GM12878 (cell line): ENCODE measurements at regions not wholly inside any gene's neighbourhood (a gene's known extent, or its start where the extent isn't known, plus 50 kb on each side); places are given as distances from the start of the nearest gene placed in this dataset.

Source experiments
- ATAC-seq: fragments of 200-7000 bp; cut with Tn5 transposase; 3 replicates; pipeline ENCODE4 v1.9.1; 2020; ENCODE audit warnings: mild to moderate bottlenecking, moderate library complexity
- BruUV-seq: library from RNA; stranded (reverse); fragments of 400-500 nt; replicated peaks from 2 replicates; lab custom pipeline; 2021; lab: Mats Ljungman, UMichigan
- CTCF ChIA-PET: fragments of 300-600 bp; sonication (Branson Sonifier 250); formaldehyde crosslinking; extraction: SDS; loops from one replicate; lab custom pipeline; 2021; ENCODE audit warnings: inconsistent platforms; lab: Yijun Ruan, JAX
- POLR2A ChIA-PET: fragments of 350-600 bp; formaldehyde crosslinking; extraction: SDS; loops from one replicate; lab custom pipeline; 2021; ENCODE audit warnings: inconsistent platforms; lab: Charles Lee
- RAD21 ChIA-PET: fragments of 300-600 bp; sonication (Branson Sonifier 250); formaldehyde crosslinking; loops from one replicate; lab custom pipeline; 2023; ENCODE audit warnings: antibody characterized with exemption; ENCODE audit not compliant: unreplicated experiment; lab: Charles Lee
- SMC1A ChIA-PET: fragments of 300-600 bp; sonication (Branson Sonifier 250); formaldehyde crosslinking; loops from one replicate; lab custom pipeline; 2023; ENCODE audit not compliant: unreplicated experiment, uncharacterized antibody; lab: Charles Lee
- DNase-seq: peaks from one replicate; pipeline ENCODE4 v3.0.0-alpha.2; 2011; ENCODE audit warnings: low read depth, low spot score
- FAIRE-seq: peaks from 3 replicates; lab custom pipeline; 2011; peaks lifted over from hg19 to GRCh38; lab: Jason Lieb, UNC
- H2AFZ ChIP-seq: 2 replicates; pipeline ENCODE4 v1.6.0; 2011; ENCODE audit warnings: low read depth, low read length, control low read depth; ENCODE audit not compliant: control insufficient read depth
- H3K27ac ChIP-seq: 2 replicates; pipeline ENCODE4 v1.5.1; 2011; ENCODE audit warnings: control low read depth; ENCODE audit not compliant: control insufficient read depth, insufficient read depth
- H3K27me3 ChIP-seq, 2 experiments: replicated peaks in 1 of 2; 2 replicates each; pipeline versions ENCODE4 v1.6.0 to v1.6.1; 2011; ENCODE audit warnings: low read length in 1 of 2; ENCODE audit not compliant: control insufficient read depth in 2 of 2, insufficient read depth in 2 of 2
- H3K36me3 ChIP-seq, 2 experiments: 2 replicates each; pipeline ENCODE4 v1.5.1; 2011; ENCODE audit warnings: low read length in 1 of 2; ENCODE audit not compliant: control insufficient read depth in 2 of 2, insufficient read depth in 2 of 2
- H3K4me1 ChIP-seq: 2 replicates; pipeline ENCODE4 v1.6.1; 2011; ENCODE audit warnings: mild to moderate bottlenecking, low read length, moderate library complexity, mixed read lengths; ENCODE audit not compliant: control insufficient read depth, insufficient read depth
- H3K4me2 ChIP-seq: 2 replicates; pipeline ENCODE4 v1.6.0; 2011; ENCODE audit warnings: control low read depth; ENCODE audit not compliant: control insufficient read depth, insufficient read depth
- H3K4me3 ChIP-seq: fragments of 200-600 bp; sonication (generic); 2 replicates; pipeline ENCODE4 v1.5.1; 2016
- H3K79me2 ChIP-seq: 2 replicates; pipeline ENCODE4 v1.6.0; 2011; ENCODE audit warnings: low read length; ENCODE audit not compliant: control insufficient read depth, insufficient read depth
- H3K9ac ChIP-seq: 2 replicates; pipeline ENCODE4 v1.8.0; 2011; ENCODE audit warnings: low read length, control low read depth, mixed read lengths; ENCODE audit not compliant: control insufficient read depth, insufficient read depth
- H3K9me3 ChIP-seq: replicated peaks from 3 replicates; pipeline ENCODE4 v1.5.1; 2011; ENCODE audit warnings: mild to moderate bottlenecking, low read length; ENCODE audit not compliant: control insufficient read depth, insufficient read depth
- H4K20me1 ChIP-seq: 2 replicates; pipeline ENCODE4 v1.6.0; 2011; ENCODE audit not compliant: control insufficient read depth, insufficient read depth
- BRCA1 ChIP-seq: IDR thresholded peaks from 2 replicates; pipeline ENCODE4 v1.6.1; 2011; ENCODE audit warnings: low read depth, low read length, improper control_type of control experiment
- CBFB ChIP-seq: IDR thresholded peaks from 2 replicates; pipeline ENCODE4 v1.6.1; 2016; ENCODE audit warnings: antibody characterized with exemption, low read depth
- CBX3 ChIP-seq: fragments of 200-600 bp; sonication (generic); IDR thresholded peaks from 2 replicates; pipeline ENCODE4 v1.6.1; 2016; ENCODE audit warnings: low read depth, borderline replicate concordance
- EGR1 ChIP-seq, 2 experiments: IDR thresholded peaks; 1 replicate in 1 of 2; 2 replicates in 1 of 2; pipeline ENCODE4 v1.6.1; 2011 to 2012; ENCODE audit warnings: low read depth in 2 of 2, low read length in 2 of 2, borderline replicate concordance in 1 of 2, mild to moderate bottlenecking in 1 of 2, moderate library complexity in 1 of 2
- ELK1 ChIP-seq: IDR thresholded peaks from 2 replicates; pipeline ENCODE4 v1.6.1; 2012; ENCODE audit warnings: low read depth, low read length, improper control_type of control experiment
- HCFC1 ChIP-seq: fragments of 150-350 bp; IDR thresholded peaks from 2 replicates; pipeline ENCODE4 v1.6.1; 2014; ENCODE audit warnings: low read length
- NR2F1 ChIP-seq: fragments of 450-650 bp; conservative IDR thresholded peaks from 2 replicates; pipeline ENCODE4 v1.6.1; 2017; ENCODE audit warnings: mild to moderate bottlenecking
- NRF1 ChIP-seq: conservative IDR thresholded peaks from 2 replicates; pipeline ENCODE4 v1.6.1; 2011; ENCODE audit warnings: mild to moderate bottlenecking, low read depth, low read length, improper control_type of control experiment
- POU2F2 ChIP-seq: IDR thresholded peaks from 3 replicates; pipeline ENCODE4 v1.6.1; 2011; ENCODE audit warnings: low read depth, mild to moderate bottlenecking, low read length, borderline replicate concordance
- SREBF1 ChIP-seq: IDR thresholded peaks from 2 replicates; pipeline ENCODE4 v1.6.1; 2012; ENCODE audit warnings: mild to moderate bottlenecking, low read length
- SUPT20H ChIP-seq: IDR thresholded peaks from 2 replicates; pipeline ENCODE4 v1.6.1; 2011; ENCODE audit warnings: low read depth, mild to moderate bottlenecking, low read length, moderate library complexity, borderline replicate concordance; ENCODE audit not compliant: control insufficient read depth
- TCF3 ChIP-seq: IDR thresholded peaks from 2 replicates; pipeline ENCODE4 v1.6.1; 2012; ENCODE audit warnings: low read depth, mild to moderate bottlenecking, low read length, borderline replicate concordance; ENCODE audit not compliant: insufficient read depth
- USF2 ChIP-seq: IDR thresholded peaks from 2 replicates; pipeline ENCODE4 v1.6.1; 2011; ENCODE audit warnings: low read depth, low read length, improper control_type of control experiment, borderline replicate concordance
- WRNIP1 ChIP-seq: IDR thresholded peaks from 2 replicates; pipeline ENCODE4 v1.6.1; 2011; ENCODE audit warnings: low read depth, low read length, improper control_type of control experiment, borderline replicate concordance
- ZBTB33 ChIP-seq: fragments of 450-650 bp; IDR thresholded peaks from 2 replicates; pipeline ENCODE4 v1.6.1; 2017; ENCODE audit warnings: mild to moderate bottlenecking
- ZNF217 ChIP-seq: fragments of 450-650 bp; IDR thresholded peaks from 2 replicates; pipeline ENCODE4 v1.6.1; 2017; ENCODE audit warnings: antibody characterized with exemption, mild to moderate bottlenecking
- WGBS: methylation state at CpG from one replicate; pipeline ENCODE4 v1.1.6; 2016; ENCODE audit warnings: low lambda C conversion rate; ENCODE audit not compliant: insufficient replicate concordance, insufficient coverage; ENCODE audit errors: missing lambda C conversion rate; 5-methylcytosine and 5-hydroxymethylcytosine counted together
- in situ Hi-C: fragments of 300-500 bp; cut with MboI; formaldehyde crosslinking; loops from 9 replicates; pipeline ENCODE4 v1.14.3; 2018; ENCODE audit warnings: mixed read lengths
- intact Hi-C: fragments of 100-400 bp; cut with micrococcal nuclease; formaldehyde crosslinking; loops from one replicate; pipeline ENCODE4 v1.14.2; 2022; ENCODE audit not compliant: unreplicated experiment
- TF ChIP-seq, protein P1 (sequence below): fragments of 450-650 bp; IDR thresholded peaks from 2 replicates; pipeline ENCODE4 v1.6.1; 2016; ENCODE audit warnings: mild to moderate bottlenecking
- TF ChIP-seq, protein P2 (sequence below): fragments of 450-650 bp; IDR thresholded peaks from 2 replicates; pipeline ENCODE4 v1.6.1; 2018; ENCODE audit warnings: borderline replicate concordance, mild to moderate bottlenecking; ENCODE audit not compliant: partially characterized antibody

- WGBS: 57% methylated on average over 5 of the region's 5 CpGs
- ChIA-PET SMC1A (no interaction called here), RAD21 (no interaction called here), CTCF (no interaction called here), POLR2A (interaction anchor here (0.6 kb wide), 2 partner anchors 229 to 411 kb away, joined by 5 to 7 read pairs; no protein-coding TSS in a partner anchor)
- Histone ChIP-seq H3K27ac (no peak overlapping the region), H3K79me2 (no peaks in the 10 kb centered on the region), H3K4me3 (no peak overlapping the region), H3K4me2 (no peak overlapping the region), H2AFZ (no peak overlapping the region), H3K9ac (no peak overlapping the region), H3K27me3 (no peaks in the 10 kb centered on the region; a peak in 3 of 4 replicates), H4K20me1 (no peaks in the 10 kb centered on the region), H3K9me3 (no peaks in the 10 kb centered on the region), H3K36me3 (no peaks in the 10 kb centered on the region), H3K4me1 (no peaks in the 10 kb centered on the region)
- no peak for FAIRE-seq
- in situ Hi-C loops: no loop called here
- no TSS peak for BruUV-seq
- no peak for ATAC-seq
- intact Hi-C loops: no loop called here
- no peak for DNase-seq
- no peak for TF ChIP-seq TCF3
- TF ChIP-seq, protein P1, sequence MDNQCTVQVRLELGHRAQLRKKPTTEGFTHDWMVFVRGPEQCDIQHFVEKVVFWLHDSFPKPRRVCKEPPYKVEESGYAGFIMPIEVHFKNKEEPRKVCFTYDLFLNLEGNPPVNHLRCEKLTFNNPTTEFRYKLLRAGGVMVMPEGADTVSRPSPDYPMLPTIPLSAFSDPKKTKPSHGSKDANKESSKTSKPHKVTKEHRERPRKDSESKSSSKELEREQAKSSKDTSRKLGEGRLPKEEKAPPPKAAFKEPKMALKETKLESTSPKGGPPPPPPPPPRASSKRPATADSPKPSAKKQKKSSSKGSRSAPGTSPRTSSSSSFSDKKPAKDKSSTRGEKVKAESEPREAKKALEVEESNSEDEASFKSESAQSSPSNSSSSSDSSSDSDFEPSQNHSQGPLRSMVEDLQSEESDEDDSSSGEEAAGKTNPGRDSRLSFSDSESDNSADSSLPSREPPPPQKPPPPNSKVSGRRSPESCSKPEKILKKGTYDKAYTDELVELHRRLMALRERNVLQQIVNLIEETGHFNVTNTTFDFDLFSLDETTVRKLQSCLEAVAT: no peak
- no peak for TF ChIP-seq WRNIP1
- TF ChIP-seq, protein P2, sequence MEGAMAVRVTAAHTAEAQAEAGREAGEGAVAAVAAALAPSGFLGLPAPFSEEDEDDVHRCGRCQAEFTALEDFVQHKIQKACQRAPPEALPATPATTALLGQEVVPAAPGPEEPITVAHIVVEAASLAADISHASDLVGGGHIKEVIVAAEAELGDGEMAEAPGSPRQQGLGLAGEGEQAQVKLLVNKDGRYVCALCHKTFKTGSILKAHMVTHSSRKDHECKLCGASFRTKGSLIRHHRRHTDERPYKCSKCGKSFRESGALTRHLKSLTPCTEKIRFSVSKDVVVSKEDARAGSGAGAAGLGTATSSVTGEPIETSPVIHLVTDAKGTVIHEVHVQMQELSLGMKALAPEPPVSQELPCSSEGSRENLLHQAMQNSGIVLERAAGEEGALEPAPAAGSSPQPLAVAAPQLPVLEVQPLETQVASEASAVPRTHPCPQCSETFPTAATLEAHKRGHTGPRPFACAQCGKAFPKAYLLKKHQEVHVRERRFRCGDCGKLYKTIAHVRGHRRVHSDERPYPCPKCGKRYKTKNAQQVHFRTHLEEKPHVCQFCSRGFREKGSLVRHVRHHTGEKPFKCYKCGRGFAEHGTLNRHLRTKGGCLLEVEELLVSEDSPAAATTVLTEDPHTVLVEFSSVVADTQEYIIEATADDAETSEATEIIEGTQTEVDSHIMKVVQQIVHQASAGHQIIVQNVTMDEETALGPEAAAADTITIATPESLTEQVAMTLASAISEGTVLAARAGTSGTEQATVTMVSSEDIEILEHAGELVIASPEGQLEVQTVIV: no peak
- no peak for TF ChIP-seq NR2F1
- no peak for TF ChIP-seq CBFB
- no peak for TF ChIP-seq POU2F2
- no peak for TF ChIP-seq HCFC1
- TF ChIP-seq USF2: no peak
- TF ChIP-seq SUPT20H: no peak
- TF ChIP-seq EGR1 (IDR thresholded peaks at IDR 0.05; ENCODE audit: borderline replicate concordance in 1 of 2, low read depth in 2 of 2, low read length in 2 of 2): no peak
- no peak for TF ChIP-seq NRF1
- no peak for TF ChIP-seq ZNF217
- TF ChIP-seq ZBTB33: no peak
- no peak for TF ChIP-seq SREBF1
- no peak for TF ChIP-seq BRCA1
- TF ChIP-seq ELK1: no peak
- TF ChIP-seq CBX3: no peak
Measured at GRCh38 chr1:38330799-38331198, 284.2 kb upstream of the POU3F1 start.
